ENCODE measurements at regions not wholly inside any gene's neighbourhood (a gene's known extent, or its start where the extent isn't known, plus 50 kb on each side); places are given as distances from the start of the nearest gene placed in this dataset.

GRCh38 chr6:114428341-114428740, 85.5 kb upstream of the HS3ST5 start:
- intact Hi-C loops (cut with micrococcal nuclease; ENCODE audit: unreplicated experiment) (no loop called here), in situ Hi-C loops (cut with HindIII; ENCODE audit: low pct_unique_long_range_greater_than_20kb, low sequenced_read_pairs) (no loop called here)
- no peaks in the 10 kb centered on the region for H3K4me1 ChIP-seq (ENCODE audit: control insufficient read depth, insufficient read depth, low read length)
- no peak for DNase-seq (ENCODE audit: low read depth, low spot score)
- ChIA-PET CTCF (no interaction called here), POLR2A (interaction anchor here (0.7 kb wide), 1 partner anchor 379 kb away, joined by 3 read pairs; no protein-coding TSS in a partner anchor)
- no peaks in the 10 kb centered on the region for H3K36me3 ChIP-seq (ENCODE audit: control insufficient read depth, insufficient read depth, low read length)
- no peak for ATAC-seq
- H3K4me3 ChIP-seq (ENCODE audit: low read depth in 2 of 2, low read length in 2 of 2): no peak overlapping the region
- BruUV-seq (replicated peaks): no TSS peak
- TF ChIP-seq REST (IDR thresholded peaks at IDR 0.05; ENCODE audit: insufficient read depth in 1 of 2, low read depth in 2 of 2, low read length in 1 of 2) (no peak), TCF7L2 (IDR thresholded peaks at IDR 0.05; ENCODE audit: low read depth, low read length) (no peak), SIN3A (IDR thresholded peaks at IDR 0.05; ENCODE audit: borderline replicate concordance, insufficient read depth, low read depth, low read length) (no peak), POLR2AphosphoS5 (IDR thresholded peaks at IDR 0.05; ENCODE audit: low read depth, low read length) (no peak)
- TF ChIP-seq, protein P1, sequence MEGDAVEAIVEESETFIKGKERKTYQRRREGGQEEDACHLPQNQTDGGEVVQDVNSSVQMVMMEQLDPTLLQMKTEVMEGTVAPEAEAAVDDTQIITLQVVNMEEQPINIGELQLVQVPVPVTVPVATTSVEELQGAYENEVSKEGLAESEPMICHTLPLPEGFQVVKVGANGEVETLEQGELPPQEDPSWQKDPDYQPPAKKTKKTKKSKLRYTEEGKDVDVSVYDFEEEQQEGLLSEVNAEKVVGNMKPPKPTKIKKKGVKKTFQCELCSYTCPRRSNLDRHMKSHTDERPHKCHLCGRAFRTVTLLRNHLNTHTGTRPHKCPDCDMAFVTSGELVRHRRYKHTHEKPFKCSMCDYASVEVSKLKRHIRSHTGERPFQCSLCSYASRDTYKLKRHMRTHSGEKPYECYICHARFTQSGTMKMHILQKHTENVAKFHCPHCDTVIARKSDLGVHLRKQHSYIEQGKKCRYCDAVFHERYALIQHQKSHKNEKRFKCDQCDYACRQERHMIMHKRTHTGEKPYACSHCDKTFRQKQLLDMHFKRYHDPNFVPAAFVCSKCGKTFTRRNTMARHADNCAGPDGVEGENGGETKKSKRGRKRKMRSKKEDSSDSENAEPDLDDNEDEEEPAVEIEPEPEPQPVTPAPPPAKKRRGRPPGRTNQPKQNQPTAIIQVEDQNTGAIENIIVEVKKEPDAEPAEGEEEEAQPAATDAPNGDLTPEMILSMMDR (IDR thresholded peaks at IDR 0.05): no peak
- H3K27ac ChIP-seq (ENCODE audit: low read length): no peak overlapping the region
- no peaks in the 10 kb centered on the region for H3K9me3 ChIP-seq (ENCODE audit: control insufficient read depth, insufficient read depth, low read depth, low read length)
- H3K27me3 ChIP-seq (ENCODE audit: control insufficient read depth, insufficient read depth, low read length): no peaks in the 10 kb centered on the region

DNA sequence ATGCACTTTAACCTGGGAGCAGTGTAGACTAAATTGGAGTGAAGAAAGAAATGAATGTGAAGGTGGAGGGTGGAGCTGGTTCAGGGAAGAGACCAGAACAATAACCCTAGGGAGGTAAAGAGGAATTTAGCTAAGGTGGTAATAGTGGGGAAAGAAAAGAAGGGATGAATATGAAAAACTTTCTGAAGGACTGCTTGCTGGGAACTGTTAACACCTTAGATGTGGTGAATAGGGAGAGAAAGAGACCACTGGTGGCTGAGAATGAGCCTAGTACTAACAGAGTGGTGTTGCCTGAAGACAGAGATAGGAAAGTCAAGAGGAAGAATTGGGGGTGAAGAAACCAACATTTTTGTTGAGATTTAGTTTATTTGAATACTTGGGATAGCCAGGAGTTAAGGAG, 78.4 kb upstream of the HS3ST5 start:
- ChIA-PET CTCF (no interaction called here), POLR2A (no interaction called here)
- Histone ChIP-seq H3K27me3 (ENCODE audit: control insufficient read depth, insufficient read depth, low read length) (no peaks in the 10 kb centered on the region), H3K4me1 (ENCODE audit: control insufficient read depth, insufficient read depth, low read length) (no peaks in the 10 kb centered on the region), H3K9me3 (ENCODE audit: control insufficient read depth, insufficient read depth, low read depth, low read length) (no peaks in the 10 kb centered on the region), H3K27ac (ENCODE audit: low read length) (no peak overlapping the region), H3K36me3 (ENCODE audit: control insufficient read depth, insufficient read depth, low read length) (no peaks in the 10 kb centered on the region), H3K4me3 (ENCODE audit: low read depth in 2 of 2, low read length in 2 of 2) (no peak overlapping the region)
- intact Hi-C loops (cut with micrococcal nuclease; ENCODE audit: unreplicated experiment) (no loop called here), in situ Hi-C loops (cut with HindIII; ENCODE audit: low pct_unique_long_range_greater_than_20kb, low sequenced_read_pairs) (no loop called here)
- TF ChIP-seq, protein P1 (IDR thresholded peaks at IDR 0.05): no peak
- TF ChIP-seq POLR2AphosphoS5 (IDR thresholded peaks at IDR 0.05; ENCODE audit: low read depth, low read length) (no peak), REST (IDR thresholded peaks at IDR 0.05; ENCODE audit: insufficient read depth in 1 of 2, low read depth in 2 of 2, low read length in 1 of 2) (no peak), SIN3A (IDR thresholded peaks at IDR 0.05; ENCODE audit: borderline replicate concordance, insufficient read depth, low read depth, low read length) (no peak), TCF7L2 (IDR thresholded peaks at IDR 0.05; ENCODE audit: low read depth, low read length) (no peak)
- DNase-seq (ENCODE audit: low read depth, low spot score): no peak
- ATAC-seq: no peak
- no TSS peak for BruUV-seq (replicated peaks)
